Loucy (cell line): ENCODE measurements at regions not wholly inside any gene's neighbourhood (a gene's known extent, or its start where the extent isn't known, plus 50 kb on each side); places are given as distances from the start of the nearest gene placed in this dataset.

Experiments
- H2AFZ ChIP-seq: fragments of 200-600 bp; sonication (generic); 2 replicates; pipeline ENCODE4 v1.6.0; 2016; ENCODE audit warnings: antibody characterized with exemption, mild to moderate bottlenecking, low read length, moderate library complexity
- H3F3A ChIP-seq: fragments of 200-600 bp; 2 replicates; pipeline ENCODE4 v1.6.0; 2016; ENCODE audit warnings: antibody characterized with exemption, low read depth, mild to moderate bottlenecking
- H3K27me3 ChIP-seq: fragments of 200-600 bp; sonication (generic); 2 replicates; pipeline ENCODE4 v1.6.1; 2014; ENCODE audit warnings: low read length, mild to moderate bottlenecking; ENCODE audit not compliant: insufficient read depth, poor library complexity, severe bottlenecking
- H3K36me3 ChIP-seq: fragments of 200-600 bp; sonication (generic); 2 replicates; pipeline ENCODE4 v1.6.1; 2016; ENCODE audit warnings: low read length; ENCODE audit not compliant: insufficient read depth
- H3K4me1 ChIP-seq: fragments of 200-600 bp; sonication (generic); 2 replicates; pipeline ENCODE4 v1.5.1; 2014; ENCODE audit warnings: low read length, mild to moderate bottlenecking; ENCODE audit not compliant: insufficient read depth, poor library complexity, severe bottlenecking
- H3K4me2 ChIP-seq: fragments of 200-600 bp; sonication (generic); 2 replicates; pipeline ENCODE4 v1.6.0; 2014; ENCODE audit warnings: antibody characterized with exemption, low read length, low read depth, mild to moderate bottlenecking; ENCODE audit not compliant: poor library complexity, severe bottlenecking
- H3K4me3 ChIP-seq: fragments of 200-600 bp; sonication (generic); 2 replicates; pipeline ENCODE4 v1.5.1; 2014; ENCODE audit warnings: low read length, mild to moderate bottlenecking, mixed read lengths; ENCODE audit not compliant: poor library complexity, severe bottlenecking
- H3K79me2 ChIP-seq: fragments of 200-600 bp; sonication (generic); 2 replicates; pipeline ENCODE4 v1.6.1; 2014; ENCODE audit warnings: low read length; ENCODE audit not compliant: insufficient read depth
- H3K9ac ChIP-seq: fragments of 200-600 bp; sonication (generic); 2 replicates; pipeline ENCODE4 v1.6.0; 2014; ENCODE audit warnings: mild to moderate bottlenecking, low read depth, low read length, moderate library complexity; ENCODE audit not compliant: poor library complexity, severe bottlenecking
- H3K9me2 ChIP-seq: fragments of 200-600 bp; sonication (generic); replicated peaks from 2 replicates; pipeline ENCODE4 v1.6.1; 2016; ENCODE audit warnings: low read depth, low read length, mixed read lengths
- H3K9me3 ChIP-seq: fragments of 200-600 bp; sonication (generic); 2 replicates; pipeline ENCODE4 v1.6.1; 2014; ENCODE audit warnings: mild to moderate bottlenecking, antibody characterized with exemption, low read length, low read depth; ENCODE audit not compliant: insufficient read depth
- H4K20me1 ChIP-seq: fragments of 200-600 bp; sonication (generic); 2 replicates; pipeline ENCODE4 v1.6.0; 2014; ENCODE audit warnings: antibody characterized with exemption, low read length, mild to moderate bottlenecking; ENCODE audit not compliant: insufficient read depth, poor library complexity, severe bottlenecking
- CTCF ChIP-seq: fragments of 200-600 bp; sonication (generic); conservative IDR thresholded peaks from 2 replicates; pipeline ENCODE4 v1.5.1; 2014; ENCODE audit warnings: mild to moderate bottlenecking, antibody characterized with exemption, low read length
- EZH2phosphoT487 ChIP-seq: fragments of 200-600 bp; IDR thresholded peaks from 2 replicates; pipeline ENCODE4 v1.6.1; 2018; ENCODE audit warnings: antibody characterized with exemption, mild to moderate bottlenecking, moderate library complexity, borderline replicate concordance

DNA sequence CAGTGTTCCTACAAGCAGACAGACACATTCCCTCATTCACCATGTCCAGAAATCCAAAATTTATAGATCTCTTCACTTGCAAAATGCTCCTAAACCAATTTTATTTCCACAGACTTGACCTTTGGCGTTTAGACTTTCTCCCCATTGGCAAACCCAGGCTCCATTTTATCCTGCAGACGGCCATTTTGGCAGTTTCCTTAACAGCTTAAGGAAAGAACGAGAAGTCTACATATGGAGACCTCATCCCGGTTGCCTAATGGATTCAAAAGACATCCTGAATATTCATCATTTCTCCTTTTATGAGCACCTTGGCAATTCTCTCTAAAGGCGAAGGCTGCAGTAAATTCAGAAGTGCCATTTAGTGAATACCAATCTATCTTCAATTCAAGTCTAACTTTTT is 132.9 kb downstream of the HLX start:
- no peak overlapping the region for H2AFZ ChIP-seq
- no peak for TF ChIP-seq EZH2phosphoT487
- no peak for TF ChIP-seq CTCF
- H3K4me2 ChIP-seq: no peak overlapping the region

GRCh38 chr1:221013691-221014660 is 134.7 kb downstream of the HLX start:
- no peaks in the 10 kb centered on the region for H3K79me2 ChIP-seq
- H3K36me3 ChIP-seq: no peaks in the 10 kb centered on the region
- H4K20me1 ChIP-seq: no peaks in the 10 kb centered on the region
- H3K4me3 ChIP-seq: no peak overlapping the region
- no peaks in the 10 kb centered on the region for H3K9me3 ChIP-seq
- no peak overlapping the region for H3K4me2 ChIP-seq
- no peaks in the 10 kb centered on the region for H3K9me2 ChIP-seq
- TF ChIP-seq CTCF: no peak
- TF ChIP-seq EZH2phosphoT487: no peak
- H3K27me3 ChIP-seq: no peaks in the 10 kb centered on the region
- H3K4me1 ChIP-seq: no peaks in the 10 kb centered on the region
- H3K9ac ChIP-seq: no peak overlapping the region
- H2AFZ ChIP-seq: no peak overlapping the region
- H3F3A ChIP-seq: no peaks in the 10 kb centered on the region

More for the DNA sequence above, 132.9 kb downstream of the HLX start:
- Histone ChIP-seq H3K79me2 (no peaks in the 10 kb centered on the region), H4K20me1 (no peaks in the 10 kb centered on the region), H3K9ac (no peak overlapping the region), H3K36me3 (no peaks in the 10 kb centered on the region), H3K9me2 (no peaks in the 10 kb centered on the region), H3K9me3 (no peaks in the 10 kb centered on the region), H3K4me3 (no peak overlapping the region), H3K4me1 (no peaks in the 10 kb centered on the region), H3F3A (no peaks in the 10 kb centered on the region), H3K27me3 (no peaks in the 10 kb centered on the region)

- Histone ChIP-seq H3K27me3 (no peaks in the 10 kb centered on the region), H3K9me2 (no peaks in the 10 kb centered on the region), H2AFZ (no peak overlapping the region), H3K79me2 (no peaks in the 10 kb centered on the region), H3F3A (no peaks in the 10 kb centered on the region), H4K20me1 (no peaks in the 10 kb centered on the region), H3K4me2 (no peak overlapping the region), H3K36me3 (no peaks in the 10 kb centered on the region), H3K9me3 (no peaks in the 10 kb centered on the region), H3K4me3 (no peak overlapping the region), H3K4me1 (no peaks in the 10 kb centered on the region), H3K9ac (no peak overlapping the region)
- TF ChIP-seq EZH2phosphoT487 (no peak), CTCF (no peak)
Observed at GRCh38 chr1:221015159-221015790, 136.0 kb downstream of the HLX start.
